Activated gamma-delta T cell (primary cell): ENCODE measurements at regions not wholly inside any gene's neighbourhood (a gene's known extent, or its start where the extent isn't known, plus 50 kb on each side); places are given as distances from the start of the nearest gene placed in this dataset.
"Not testable (repeated sequence)": the region's sequence is repeated elsewhere in the genome, so short reads cannot be mapped to it uniquely, and the experiment has no call there.

Source experiments
- DNase-seq: peaks from one replicate; lab custom pipeline; 2025; lab: John Stamatoyannopoulos, UW

GRCh38 chr5:57676222-57677098, 193.8 kb upstream of the ACTBL2 start:
- no peak for DNase-seq

DNA sequence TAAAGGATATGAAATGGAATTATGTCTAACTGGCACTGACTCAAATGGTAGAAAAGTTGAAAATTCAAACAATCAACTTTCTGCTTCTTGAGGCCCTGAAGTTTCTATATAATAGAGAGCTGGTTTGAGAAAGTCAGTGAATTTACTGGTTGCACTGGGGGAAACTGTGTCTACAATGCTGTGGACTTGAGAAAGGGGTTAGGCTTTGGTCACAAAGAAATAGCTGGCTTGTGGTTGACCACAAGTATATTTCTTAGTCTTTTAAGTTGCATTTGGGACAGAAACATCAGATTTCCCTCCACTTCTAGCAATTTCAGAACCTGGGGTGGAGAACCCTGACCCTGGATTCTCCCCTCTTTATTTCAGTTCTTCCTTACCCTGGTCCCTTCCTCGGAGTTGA, 192.6 kb upstream of the ACTBL2 start:
- no peak for DNase-seq

- no peak for DNase-seq
These were observed 188.8 kb upstream of the ACTBL2 start for GRCh38 chr5:57671371-57671770.

DNA sequence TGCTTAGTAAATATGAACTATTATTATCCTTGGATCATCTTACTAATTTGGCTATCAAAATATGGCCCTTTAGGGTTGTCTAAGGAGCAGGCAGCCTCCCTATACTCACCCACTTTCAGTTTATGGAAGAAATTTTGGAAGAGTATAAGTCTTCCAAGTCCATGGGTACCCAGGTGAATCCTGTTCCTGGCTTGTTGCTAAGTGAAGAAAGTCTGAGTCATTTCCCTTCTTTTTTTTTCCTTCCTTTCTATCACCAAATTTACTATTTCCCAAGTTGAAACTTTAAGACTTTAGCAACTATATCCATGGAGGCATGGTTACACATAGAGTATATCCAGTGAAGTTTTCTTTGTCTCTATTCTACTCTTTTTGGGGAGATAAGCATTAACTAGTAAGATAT, 184.0 kb upstream of the ACTBL2 start:
- DNase-seq = no peak

GRCh38 chr5:57665146-57665936, 182.7 kb upstream of the ACTBL2 start:
- DNase-seq = no peak

- no peak for DNase-seq
These were observed 182.1 kb upstream of the ACTBL2 start for GRCh38 chr5:57664700-57665099.

GRCh38 chr5:57663466-57663865, 180.9 kb upstream of the ACTBL2 start:
- no peak for DNase-seq

GRCh38 chr5:57662991-57663390, 180.4 kb upstream of the ACTBL2 start:
- no peak for DNase-seq

DNA sequence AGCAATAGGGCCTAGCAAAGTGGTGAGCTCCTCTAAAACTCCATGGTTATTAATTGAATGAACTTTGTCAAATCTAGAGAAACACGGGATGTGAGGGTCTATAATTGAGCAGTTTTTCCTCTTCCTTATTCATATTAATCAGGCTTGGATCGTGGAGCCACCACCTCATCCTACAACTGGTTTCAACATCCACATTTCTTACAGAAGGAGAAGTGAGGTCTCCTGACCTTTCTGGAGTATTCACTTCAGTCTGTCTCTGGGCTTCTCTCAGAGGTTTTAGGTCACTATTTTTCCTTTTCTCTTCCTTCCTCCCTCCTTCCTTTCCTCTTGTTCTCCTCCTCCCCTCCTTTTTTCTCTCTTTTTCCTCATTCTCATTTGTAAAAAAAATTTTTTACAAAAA, 177.3 kb upstream of the ACTBL2 start:
- DNase-seq = no peak

DNA sequence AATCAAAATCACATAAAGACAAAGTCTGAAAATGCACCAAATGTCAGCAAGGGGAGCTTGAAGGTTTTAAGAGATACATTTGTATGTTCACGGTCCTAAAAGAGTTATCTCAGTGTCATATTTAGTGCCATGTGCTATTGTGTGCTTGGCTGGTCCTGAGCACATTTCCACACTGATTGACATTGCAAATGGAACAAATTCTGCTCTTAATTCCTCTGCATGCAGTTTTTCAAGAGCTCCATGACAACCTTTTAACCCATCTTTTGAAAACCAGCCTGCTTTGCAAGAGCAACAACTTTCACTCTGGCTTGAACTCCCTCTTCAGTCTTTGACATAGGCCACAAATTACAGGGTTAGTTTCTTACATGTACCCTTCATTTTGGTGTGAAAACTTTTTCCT, 175.4 kb upstream of the ACTBL2 start:
- no peak for DNase-seq

DNA sequence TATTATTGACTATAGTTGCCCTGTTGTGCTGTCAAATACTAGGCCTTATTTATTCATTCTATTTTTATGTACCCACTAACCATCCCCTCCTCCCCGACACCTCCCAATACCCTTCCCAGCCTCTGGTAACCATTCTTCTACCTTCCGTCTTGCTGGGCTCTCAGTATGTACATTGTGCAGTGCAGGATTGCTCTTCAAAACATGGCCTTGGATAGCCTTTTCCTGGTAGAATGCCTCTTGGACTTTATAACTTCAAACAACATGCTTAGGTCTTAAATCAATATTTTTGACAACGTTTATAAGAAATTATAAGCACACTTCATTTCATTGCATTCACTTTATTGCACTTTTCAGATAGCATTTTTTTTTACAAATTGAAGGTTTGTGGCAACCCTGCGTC, 172.6 kb upstream of the ACTBL2 start:
- DNase-seq = no peak

GRCh38 chr5:57653636-57654290, 171.2 kb upstream of the ACTBL2 start:
- no peak for DNase-seq

- DNase-seq = no peak
These were observed 168.5 kb upstream of the ACTBL2 start for GRCh38 chr5:57651127-57651526.

DNA sequence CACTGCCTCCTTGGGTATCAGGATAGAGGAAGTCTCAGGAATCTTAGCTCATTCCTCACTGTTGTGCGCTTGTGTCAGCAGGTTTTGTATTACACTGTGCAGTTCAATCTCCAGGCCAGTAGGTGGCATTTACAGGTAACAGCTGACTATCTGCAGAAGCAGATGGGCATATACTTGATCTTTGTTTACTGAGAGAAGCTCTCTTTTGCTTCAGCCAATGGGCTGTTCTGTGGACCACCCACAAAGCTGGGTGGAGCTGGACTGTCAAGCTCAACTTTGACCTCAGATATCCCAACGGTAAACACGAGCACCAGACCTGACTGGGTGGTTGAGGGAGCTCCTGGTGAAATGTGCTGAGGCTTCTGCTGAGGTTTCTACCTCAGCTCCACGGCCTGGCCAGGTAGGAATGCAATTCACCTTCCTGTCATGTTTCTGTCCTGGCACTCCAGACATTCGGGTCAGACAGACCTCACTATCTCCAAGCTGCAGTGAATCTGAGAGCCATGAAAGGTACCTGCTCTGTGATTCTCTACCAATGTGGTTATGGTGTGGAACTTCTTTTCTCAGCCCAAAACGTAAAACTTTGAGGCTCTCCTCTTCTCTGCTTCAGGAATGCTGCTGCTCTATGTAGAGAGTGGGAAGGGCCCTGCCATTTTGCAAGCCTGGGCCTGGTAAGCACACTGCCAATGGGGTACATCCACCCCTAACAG, 167.9 kb upstream of the ACTBL2 start:
- DNase-seq = no peak

DNA sequence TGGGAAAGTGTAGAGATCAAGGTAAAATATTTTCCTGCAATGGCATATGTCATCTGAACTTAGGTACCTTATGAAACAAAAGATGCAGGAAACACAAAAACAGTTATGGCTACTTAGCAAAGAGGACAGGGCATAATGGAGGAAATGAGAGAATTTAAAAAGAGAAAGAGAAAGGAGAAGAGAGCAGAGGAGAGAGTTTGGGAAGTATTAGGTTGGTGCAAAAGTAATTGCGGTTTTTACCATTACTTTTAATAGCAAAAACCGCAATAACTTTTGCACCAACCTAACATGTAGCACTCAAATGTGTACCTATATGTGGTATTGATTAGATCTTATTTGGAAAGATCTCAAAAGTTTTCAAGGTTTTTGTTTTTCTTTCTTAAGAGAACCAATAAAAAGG, 160.1 kb upstream of the ACTBL2 start:
- DNase-seq = no peak

DNA sequence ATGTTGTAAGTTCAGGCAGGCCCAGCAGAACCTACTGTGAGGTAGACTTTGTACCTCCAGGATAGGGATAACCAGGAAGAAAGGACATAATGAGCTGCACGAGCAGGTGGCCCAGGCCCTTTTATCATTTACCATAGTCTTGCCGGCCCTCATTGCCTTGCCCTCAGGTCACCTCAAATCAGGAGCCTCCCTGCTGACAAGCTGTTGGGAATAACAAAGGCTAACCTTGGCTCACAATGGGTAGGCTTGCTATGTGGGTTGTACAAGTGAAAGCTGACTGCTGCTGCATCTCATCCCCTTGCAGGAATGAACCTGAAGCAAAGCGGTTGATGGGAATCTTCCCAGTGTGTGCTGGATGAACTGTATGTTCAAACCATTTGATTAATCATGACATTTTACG, 159.5 kb upstream of the ACTBL2 start:
- no peak for DNase-seq

GRCh38 chr5:57635146-57635777, 152.7 kb upstream of the ACTBL2 start:
- no peak for DNase-seq

GRCh38 chr5:57632937-57633336, 150.3 kb upstream of the ACTBL2 start:
- DNase-seq = no peak

DNA sequence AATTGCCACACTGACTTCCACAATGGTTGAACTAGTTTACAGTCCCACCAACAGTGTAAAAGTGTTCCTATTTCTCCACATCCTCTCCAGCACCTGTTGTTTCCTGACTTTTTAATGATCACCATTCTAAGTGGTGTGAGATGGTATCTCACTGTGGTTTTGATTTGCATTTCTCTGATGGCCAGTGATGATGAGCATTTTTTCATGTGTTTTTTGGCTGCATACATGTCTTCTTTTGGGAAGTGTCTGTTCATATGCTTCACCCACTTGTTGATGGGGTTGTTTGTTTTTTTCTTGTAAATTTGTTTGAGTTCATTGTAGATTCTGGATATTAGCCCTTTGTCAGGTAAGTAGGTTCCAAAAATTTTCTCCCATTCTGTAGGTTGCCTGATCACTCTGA, 148.5 kb upstream of the ACTBL2 start:
- DNase-seq = not testable (repeated sequence)

- DNase-seq = no peak
These were observed 145.1 kb upstream of the ACTBL2 start for GRCh38 chr5:57627661-57628060.

GRCh38 chr5:57626703-57627102, 144.1 kb upstream of the ACTBL2 start:
- DNase-seq = no peak

GRCh38 chr5:57621624-57622023, 139.0 kb upstream of the ACTBL2 start:
- DNase-seq = no peak
